ENCODE measurements at regions not wholly inside any gene's neighbourhood (a gene's known extent, or its start where the extent isn't known, plus 50 kb on each side); places are given as distances from the start of the nearest gene placed in this dataset.

DNA sequence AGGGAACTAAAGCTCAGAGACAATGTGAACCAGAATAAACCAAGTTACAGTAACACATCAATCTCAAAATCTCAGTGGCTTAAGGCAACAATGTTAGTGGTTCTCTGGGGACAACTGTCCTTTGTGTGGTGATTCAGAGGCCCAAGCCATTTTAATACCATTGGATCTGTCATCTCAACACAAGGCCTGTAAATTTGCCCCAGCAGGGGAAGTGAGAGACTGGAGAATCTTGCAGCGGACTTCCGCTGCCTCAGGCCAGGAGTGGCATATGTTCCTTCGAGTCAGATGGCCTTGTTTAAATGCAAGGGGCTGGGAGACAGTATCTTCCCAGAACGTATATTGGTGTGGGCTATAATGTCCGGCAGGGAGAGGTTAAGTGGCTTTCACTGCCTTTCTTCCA is 126.0 kb downstream of the CD83 start:
- POLR2A ChIA-PET: no interaction called here
- CTCF ChIA-PET: no interaction called here

DNA sequence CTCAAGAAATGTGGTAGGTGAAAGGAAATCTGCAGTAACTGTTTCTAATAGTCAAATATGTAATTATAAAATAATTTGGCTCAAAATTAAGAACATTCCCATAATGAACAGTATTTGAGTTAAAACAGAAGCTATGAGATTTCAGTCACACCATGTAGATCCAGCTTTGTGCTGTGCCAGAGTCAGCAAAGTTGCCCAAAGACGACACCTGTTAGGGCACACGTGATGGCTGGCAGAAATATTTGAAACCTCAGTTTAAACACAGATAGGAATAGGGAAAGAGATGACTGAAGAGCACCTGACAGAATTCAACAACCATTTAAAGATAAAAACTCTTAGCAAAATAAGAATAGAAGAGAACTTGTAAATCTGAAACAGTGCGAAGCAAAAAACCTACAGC is 129.3 kb downstream of the CD83 start:
- ChIA-PET CTCF (no interaction called here), POLR2A (no interaction called here)

DNA sequence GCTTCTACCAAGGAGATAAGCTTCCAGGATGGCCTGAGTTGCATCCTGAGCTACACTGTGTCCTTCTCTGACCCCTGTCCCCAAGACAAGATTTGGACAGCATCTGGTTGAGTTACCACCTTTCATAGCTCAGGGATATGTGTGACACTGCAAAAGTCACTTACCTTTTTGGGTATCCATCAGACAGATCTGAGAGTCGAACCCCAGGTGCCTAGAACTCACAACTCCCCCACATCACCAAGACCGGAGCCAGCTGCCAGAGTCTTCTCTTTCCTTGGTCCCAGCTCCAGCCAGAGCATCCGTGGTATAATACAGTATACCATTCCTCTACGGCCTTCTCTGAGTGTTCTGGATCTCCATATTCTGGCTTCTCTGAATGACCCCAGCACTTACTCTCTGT is 133.0 kb downstream of the CD83 start:
- ChIA-PET POLR2A (no interaction called here), CTCF (no interaction called here)

DNA sequence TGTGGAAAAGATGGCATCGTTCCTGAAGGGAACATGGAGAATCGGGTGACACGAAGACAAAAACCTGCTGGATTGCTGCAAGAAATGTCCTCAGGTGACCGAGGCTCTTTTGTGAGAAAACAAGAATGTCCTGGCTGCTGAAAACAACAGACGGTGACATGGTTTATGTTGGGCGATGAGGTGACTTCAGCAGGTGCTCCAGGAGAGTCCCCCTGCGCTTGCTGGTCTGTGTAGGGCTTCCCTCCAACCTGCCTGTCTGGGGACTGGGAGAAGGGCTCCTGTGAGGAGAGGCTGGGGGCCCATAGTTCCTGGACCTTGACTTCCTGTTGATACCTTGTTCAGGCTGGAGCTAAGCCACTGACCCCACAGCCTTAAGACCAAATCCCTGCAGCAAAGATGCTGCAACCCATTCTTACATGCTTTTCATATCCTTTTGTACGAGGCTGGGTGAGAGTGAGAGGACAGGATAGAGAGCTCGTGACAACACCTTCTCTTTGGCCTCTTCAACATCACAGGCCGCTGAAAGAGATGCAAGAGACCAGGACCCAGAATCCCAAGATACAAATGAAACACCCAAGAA is 134.8 kb downstream of the CD83 start:
- ChIA-PET CTCF (no interaction called here), POLR2A (no interaction called here)

DNA sequence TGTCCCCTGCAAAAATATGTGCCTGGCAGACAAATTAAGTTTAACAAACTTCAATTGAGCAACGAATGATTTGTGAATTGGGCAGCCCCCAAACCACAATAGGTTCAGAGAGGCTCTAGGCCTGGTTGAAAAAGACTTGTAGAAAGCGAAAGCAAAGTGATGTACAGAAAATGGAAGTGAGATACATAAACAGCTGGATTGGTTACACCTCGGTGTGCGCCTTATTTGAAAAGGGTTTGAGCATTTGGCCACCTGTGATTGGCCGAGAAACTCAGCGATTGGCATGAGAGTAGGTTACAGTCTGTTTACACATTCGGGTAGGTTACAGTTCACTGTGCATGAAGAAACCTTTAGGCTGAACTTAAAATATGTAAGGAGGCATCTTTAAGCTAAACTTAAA is 136.9 kb downstream of the CD83 start:
- ChIA-PET POLR2A (no interaction called here), CTCF (no interaction called here)

DNA sequence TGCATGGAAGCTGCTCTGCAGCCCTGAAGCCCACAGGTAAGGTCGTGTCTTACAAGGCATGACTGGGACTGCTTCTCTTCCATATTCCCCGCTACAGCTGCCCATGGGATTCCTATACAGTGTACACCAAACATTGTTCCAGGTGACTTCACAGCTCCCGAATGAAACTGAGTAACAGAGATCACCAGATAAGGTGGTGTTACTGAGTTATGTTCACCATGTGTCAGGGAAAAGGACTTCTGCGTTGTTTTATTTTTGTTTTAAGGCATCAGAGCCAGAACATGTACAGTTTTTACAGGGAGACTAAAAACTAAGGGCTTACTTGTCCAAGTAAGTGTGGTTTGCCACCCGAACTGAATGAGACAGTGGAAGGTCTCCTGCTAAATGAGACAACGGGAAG is 138.3 kb downstream of the CD83 start:
- ChIA-PET CTCF (no interaction called here), POLR2A (no interaction called here)

DNA sequence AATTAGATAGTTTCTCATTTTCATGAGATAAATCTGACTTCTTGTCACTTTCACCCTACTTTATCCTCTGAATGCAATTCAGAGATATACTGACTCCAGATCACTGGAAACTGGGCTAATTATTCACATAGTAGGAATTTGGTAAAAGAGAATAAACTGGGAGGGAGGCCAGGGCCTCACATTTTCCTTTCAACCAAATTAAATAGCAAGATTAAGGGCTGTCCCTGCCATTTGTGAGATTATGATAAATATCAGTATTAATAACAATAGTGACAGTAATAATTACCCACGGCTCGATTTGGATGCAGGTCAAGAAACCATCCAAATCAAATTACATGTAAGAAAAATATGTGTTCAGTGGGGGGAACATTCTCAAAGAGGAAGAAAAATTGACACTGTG is 140.5 kb downstream of the CD83 start:
- ChIA-PET CTCF (no interaction called here), POLR2A (no interaction called here)

DNA sequence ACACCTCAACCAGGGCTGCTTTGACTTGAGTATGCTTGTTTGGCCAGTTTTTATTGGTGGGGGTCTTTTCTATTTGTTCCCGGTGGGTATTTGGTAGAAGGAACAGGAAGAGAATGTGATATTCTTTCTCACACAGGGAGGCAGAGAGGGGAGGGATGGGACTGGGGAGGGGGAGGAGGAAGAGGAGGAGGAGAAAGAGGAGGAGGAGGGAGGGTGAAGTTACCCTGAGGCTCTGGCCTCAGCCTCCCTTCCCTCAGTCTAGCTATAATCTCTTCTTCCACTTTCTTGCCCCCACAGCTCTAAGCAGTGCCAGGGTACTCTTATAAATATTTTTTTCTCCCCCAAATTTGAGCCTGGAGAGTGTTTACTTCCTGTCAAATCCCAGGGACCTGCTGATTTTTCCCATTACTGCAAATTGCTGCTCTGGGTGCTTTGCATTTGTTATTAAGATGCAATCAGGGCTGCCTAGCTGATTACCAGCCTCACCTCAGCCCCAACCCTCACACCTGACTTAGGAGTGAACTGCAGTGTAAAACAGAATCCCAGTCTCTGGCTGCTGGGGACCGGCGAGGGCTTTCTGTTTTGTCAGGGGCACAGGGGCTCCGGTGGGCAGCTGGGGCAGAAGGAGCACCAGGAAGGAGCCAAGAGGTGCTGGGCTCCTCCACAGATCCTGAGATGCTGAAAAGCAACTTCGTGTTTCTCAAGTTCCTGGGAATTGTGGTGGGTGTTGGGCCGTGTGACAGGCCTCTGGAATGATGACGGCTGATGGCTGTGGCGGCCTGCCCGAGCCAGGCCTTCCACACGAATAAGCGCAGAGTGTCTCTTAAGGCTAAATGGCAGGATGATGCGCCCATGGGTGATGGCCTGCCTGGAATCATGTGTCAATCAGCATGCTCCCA is 141.4 kb downstream of the CD83 start:
- CTCF ChIA-PET: no interaction called here
- POLR2A ChIA-PET: no interaction called here

DNA sequence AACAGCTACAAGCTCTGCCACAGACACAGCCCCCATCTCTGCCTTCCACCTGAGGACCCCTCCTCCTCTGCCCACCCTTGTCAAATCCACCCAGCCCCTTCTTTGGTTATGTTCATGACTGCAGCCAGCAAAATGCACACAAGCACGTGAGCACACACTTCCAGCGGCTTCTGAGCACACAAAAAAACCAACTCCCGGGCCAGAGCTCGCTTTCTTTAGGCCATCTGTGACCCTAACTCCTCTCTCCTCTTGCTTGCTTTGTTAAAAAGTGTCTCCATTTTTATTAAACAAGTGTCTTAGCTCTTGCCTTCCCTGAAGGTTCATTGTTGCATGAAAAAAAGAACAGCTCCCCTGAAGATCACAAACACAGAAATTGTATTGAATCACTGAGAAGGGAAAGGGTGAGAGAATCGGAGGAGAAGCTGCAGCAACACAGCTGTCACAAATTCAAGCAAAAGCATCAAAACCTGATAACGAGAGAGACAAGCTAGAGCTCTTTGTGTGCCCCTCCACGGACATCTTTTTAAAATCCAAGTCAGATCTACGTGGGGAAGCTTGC is 142.1 kb downstream of the CD83 start:
- ChIA-PET POLR2A (no interaction called here), CTCF (no interaction called here)

DNA sequence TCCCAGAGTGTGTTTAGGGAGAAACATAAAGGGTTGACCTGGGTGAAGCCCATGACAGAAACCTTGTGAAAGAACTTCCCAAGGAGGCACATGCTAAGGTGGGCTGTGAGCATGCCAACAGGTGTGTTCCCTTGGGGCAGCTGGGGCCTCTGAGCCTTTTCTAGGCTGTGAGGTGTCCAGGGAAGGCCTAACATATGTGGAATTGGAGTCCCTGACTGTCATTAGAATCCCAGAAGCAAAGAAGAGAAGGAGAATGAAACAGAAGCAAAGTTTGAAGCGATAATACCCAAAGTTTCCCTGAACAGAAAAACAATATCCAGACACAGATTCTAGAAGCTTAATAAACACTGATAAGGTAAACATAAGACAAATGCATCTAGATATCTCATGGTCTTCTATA is 143.3 kb downstream of the CD83 start:
- CTCF ChIA-PET: no interaction called here
- POLR2A ChIA-PET: no interaction called here

DNA sequence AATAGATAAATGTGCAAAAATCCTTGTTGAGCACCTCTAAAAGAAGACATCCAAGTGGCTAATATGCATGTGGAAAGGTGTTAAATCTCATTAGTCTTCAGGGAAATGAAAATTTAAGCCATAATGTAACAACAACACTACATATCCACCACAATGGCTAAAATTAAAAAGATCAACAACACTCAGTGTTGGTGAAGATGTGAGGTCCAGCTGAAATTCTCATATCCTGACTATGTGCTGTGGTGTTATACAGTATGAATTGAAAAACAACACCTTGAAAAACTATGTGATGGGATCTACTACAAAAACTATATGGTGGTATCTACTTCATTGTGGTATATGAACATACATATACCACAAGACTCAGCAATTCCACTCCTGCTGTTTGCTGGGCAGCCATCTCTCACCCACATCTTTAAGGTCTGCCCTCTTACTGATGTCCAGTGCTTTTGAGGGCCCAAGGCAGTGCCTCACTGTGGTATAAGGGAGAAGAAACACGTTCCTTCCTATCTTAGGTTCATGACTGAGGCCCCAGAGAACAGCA is 146.4 kb downstream of the CD83 start:
- ChIA-PET POLR2A (no interaction called here), CTCF (no interaction called here)

DNA sequence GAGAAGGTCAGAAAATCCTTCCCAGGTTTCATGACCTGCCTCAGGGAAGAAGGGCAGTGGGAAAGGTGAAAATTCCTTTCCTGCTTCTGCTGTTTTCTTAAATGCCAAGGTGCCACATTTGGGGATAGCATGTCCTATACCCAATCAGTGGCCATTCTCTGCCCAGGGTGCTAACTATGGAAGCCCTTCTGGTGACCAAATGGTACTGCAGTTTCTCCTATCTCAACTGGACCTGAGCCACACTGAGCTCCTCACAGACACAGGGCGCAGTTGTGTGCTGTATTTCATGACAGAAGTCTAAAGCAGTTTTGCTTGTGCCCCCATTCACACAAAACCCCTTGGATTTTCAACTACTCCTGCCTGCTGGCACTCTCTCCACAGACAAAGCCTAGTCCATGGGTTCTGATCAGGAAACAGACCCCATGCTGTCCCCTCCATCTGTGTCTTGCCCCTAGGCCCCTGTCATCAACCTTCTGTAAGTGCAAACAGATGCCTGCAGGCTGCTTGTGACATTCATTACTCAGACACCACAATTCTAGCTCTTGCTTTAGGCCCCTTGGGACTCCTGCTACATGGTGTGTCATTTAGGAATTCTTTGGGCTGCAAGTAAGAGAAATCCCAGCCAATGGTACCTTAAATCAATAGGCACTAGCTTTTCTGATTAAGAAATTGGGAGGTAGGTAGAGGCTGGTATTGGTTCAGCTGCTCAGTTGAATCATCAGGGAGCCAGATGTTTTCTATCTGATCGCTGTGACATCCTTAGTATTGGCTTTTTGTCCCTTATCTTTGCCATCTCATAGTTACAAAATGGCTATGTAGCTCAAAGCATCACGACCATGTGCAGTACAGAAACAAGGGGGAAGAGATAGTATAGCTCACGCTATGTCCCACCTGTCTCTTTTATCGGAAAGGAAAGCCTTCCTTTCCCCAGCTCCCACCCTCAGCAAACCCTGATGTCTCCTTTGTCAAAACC is 147.8 kb downstream of the CD83 start:
- POLR2A ChIA-PET: no interaction called here

DNA sequence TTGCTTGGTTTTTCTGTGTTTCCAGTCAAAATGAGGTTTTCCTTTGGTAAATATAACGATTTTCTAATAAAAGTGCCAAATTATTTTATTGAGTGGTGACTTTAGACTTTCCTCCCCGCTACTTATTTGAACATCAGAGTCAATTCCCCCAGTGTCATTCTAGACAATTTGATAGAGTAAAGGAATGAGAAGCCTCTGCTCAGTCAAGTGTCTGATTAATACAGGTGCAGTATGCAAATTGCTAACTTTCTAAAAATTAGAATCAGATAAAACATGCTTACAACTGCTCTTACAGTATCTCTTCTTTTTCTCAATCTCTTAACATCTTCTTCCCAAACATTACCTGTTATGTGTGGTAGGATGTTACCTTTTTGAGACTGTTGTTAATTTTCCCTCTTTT is 148.7 kb downstream of the CD83 start:
- ChIA-PET POLR2A (no interaction called here), CTCF (no interaction called here)

More for the DNA sequence above, 147.8 kb downstream of the CD83 start:
- CTCF ChIA-PET: no interaction called here

DNA sequence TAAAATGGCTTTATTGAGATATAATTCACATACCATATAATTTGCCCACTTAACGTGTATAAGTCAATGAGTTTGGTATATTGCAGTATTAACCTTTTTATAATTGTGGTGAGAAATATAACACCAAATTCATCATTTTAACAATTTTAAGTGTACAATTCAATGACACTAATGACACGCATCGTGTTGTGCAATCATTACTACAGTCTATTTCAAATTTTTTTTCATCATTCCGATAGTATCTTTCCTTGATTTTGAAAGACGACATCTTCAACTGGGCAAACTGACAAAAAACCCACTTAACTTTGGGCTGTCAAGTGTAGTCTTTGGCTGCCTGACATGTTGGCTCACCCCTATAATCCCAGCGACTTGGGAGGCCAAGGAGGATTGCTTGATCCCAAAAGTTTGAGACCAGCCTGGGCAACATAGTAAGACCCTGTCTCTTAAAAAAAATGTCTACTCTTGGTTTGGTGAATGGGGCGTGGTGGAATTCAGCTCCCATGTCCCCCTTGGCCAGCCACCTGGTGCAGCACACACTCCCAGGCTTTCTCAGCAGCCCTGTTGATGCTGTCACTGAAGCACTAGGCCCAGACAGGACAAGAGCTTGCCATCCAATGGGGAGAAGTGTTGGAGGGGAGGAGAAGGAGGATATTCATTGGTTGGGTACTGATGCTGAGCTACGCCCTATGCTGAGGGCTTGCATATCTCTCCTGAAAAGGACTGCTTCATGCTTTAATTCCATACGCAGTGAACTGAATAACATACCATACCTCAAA is 150.5 kb downstream of the CD83 start:
- ChIA-PET POLR2A (no interaction called here), CTCF (interaction anchor here (0.6 kb wide), 1 partner anchor 1316 kb away, joined by 4 read pairs; no protein-coding TSS in a partner anchor)

DNA sequence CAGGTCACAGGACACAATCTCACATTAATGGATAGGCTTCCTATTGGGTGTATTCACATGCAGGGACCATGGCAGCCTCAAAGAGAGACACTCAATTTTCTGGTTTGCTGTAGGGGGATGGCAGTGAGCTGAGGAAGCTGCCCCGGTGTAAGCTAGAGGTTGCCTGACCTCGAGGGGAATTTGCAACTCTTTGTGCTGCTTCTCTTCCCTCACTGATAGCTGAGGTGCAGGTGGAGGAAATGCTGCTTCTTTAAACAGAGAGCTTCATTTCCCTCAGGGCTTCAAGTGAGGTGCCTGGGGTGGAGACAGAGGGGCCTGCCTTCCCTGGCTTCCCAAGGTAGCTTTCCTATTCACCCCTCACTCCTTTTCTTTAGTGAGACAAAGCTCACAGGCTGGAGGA is 151.9 kb downstream of the CD83 start:
- ChIA-PET CTCF (interaction anchor here (0.6 kb wide), 1 partner anchor 261 kb away, joined by 3 read pairs; no protein-coding TSS in a partner anchor), POLR2A (no interaction called here)

DNA sequence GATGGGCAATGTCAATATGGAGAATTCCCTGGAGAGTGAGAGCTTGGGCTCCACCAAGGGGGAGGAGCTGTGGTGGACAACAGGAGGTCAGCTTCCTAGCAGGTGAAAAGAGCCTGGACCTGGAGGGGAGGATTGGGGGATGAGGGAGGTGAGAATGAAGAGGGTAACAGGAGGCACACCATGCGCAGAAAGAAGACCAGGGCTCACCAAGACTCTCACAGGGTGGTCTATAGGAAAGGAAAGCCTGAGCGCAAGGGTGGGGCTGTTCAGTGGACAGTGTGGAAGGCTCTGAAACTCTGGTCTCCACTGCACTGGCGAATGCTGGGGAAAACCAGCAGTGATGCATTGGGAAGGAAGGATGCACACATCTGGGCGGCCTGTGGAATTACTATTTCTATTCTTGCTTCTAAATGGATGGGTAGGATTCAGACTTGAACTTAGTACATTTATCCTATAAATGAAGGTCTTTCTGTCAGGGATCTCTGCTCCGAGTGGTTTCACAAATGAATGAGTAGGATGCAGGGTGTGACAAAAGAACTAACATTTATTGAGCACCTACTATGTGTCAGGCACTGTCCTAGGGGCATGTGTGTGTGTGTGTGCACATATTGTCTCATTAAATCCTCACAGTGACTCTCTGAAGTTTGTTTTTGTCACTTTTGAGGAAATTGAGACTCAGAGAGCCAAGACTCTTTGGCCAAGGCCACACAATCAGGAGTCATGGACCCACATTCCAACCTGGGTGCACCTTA is 152.7 kb downstream of the CD83 start:
- ChIA-PET CTCF (no interaction called here), POLR2A (no interaction called here)

DNA sequence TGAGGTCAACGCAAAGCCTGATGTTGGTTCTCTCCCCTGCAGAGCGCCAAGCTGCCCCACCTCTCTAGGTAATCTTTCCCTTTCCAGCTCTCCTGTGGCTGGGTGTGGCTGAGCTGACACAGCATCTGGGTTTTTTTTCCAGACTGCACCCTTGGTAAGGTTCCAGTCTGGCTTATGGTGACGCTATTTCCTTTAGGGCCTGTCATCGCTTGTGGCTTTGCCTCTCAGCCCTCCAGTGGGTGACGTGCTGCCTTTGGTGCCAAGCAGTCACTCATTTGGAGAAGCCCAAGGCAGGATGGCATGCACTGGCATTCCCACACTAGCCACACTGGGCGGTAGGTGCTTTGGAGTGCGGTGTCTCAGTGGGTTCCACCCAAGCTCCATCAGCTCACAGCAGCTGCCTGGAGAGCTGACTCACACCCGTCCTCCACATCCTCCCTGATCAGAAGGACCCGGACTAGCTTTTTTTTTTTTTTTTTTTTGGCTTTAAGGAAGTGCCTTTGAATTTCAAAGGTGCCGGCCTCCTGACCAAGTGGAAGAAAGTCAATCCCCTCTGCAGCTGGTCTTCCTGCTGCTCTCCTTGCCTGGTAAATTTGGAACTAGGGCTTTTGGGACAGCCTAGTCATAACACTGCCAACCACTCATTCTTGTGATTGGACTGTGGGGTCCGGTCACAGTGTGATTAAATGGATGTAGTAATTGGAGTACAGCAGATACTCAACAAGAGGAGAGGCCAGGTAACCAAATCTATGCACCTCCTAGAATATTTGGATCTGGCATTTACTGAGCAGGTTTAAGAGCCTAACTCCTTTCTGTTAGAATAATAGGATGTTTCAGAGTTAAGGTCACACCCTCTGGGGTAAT is 153.6 kb downstream of the CD83 start:
- ChIA-PET CTCF (no interaction called here), POLR2A (no interaction called here)
